ENCODE measurements at regions not wholly inside any gene's neighbourhood (a gene's known extent, or its start where the extent isn't known, plus 50 kb on each side); places are given as distances from the start of the nearest gene placed in this dataset.

DNA sequence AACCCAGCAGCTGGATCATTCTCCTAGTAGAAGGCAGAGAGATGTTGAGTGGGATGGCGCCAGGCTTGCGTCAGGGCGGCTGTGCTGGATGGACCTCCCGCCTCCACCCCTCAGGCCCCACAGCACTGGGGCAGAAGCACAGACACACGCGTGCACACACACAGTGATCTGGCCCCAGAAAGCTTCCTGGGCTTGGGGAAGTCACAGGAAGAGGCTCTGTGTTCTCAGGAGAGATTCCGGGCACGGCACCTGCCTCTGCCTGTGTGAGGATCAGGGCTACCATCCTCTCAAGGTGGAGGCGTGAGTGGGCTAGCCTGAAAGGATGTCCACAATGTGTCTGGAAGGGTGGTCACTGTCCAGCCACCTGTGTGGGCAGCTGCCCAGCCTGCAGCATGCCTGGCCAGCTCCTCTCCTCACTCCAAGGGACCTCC is 229.8 kb upstream of the HS6ST1 start:
- no peak for DNase-seq
- Mint-ChIP-seq H3K36me3 (ENCODE audit: low read depth) (no peaks in the 10 kb centered on the region), H3K27ac (no peak overlapping the region), H3K9me3 (no peaks in the 10 kb centered on the region), H3K27me3 (no peaks in the 10 kb centered on the region), H3K4me3 (no peak overlapping the region), H3K4me1 (no peaks in the 10 kb centered on the region)
- CTCF ChIA-PET: interaction anchor here (0.6 kb wide), 1 partner anchor 32 kb away, joined by 3 read pairs; no protein-coding TSS in a partner anchor
- POLR2A ChIA-PET: no interaction called here

DNA sequence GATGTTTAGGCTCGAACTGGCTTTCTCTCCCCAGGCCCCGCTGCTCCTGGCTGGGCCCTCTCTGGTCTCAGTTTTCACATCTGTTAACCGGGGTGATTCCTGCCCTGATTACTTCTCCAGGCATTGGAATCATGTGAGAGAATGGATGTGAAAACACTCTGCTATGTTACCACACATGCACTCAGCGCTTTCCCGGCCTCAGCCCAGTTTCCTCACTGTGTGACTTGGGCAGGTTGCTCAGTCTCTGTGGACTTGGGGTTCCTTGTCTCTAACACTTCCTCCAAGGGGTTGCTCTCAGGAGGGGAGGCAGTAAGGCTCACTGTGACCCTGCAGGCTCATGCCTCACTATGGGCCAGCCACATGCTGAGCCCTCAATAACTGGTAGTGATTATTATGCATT is 230.4 kb upstream of the HS6ST1 start:
- Mint-ChIP-seq H3K36me3 (ENCODE audit: low read depth) (no peaks in the 10 kb centered on the region), H3K27me3 (no peaks in the 10 kb centered on the region), H3K4me3 (no peak overlapping the region), H3K9me3 (no peaks in the 10 kb centered on the region), H3K4me1 (no peaks in the 10 kb centered on the region), H3K27ac (no peak overlapping the region)
- ChIA-PET CTCF (no interaction called here), POLR2A (no interaction called here)
- DNase-seq: no peak

DNA sequence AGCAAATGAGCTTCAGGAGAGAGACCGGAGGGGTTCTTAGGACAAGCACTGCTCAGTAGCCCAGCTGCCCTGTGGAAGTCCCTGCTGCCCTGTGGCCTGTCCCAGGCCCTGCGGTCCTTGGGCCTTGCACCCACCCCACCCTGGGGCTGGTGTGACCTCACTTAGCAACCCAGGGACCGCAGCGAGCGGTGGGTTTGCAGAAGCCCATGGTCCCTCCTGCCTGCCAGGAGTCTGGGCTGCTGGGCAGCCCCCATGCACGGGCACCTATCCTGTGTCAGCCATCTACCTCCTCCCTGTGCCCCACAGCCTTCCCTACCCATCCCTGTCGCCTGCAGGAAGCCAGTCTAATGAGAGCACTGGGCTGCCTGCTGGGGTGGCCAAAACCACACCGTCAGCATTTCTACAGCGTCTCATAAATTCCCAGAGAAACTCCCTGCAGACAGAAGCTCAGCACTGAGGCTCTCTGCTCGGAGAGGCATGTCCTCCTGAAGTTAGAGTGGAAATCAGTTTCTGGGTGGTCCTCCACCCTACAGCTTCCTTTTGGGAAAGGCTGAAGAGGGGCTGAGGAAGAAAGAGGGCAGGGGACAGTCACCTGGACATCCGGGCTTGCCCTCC is 231.1 kb upstream of the HS6ST1 start:
- Mint-ChIP-seq H3K4me3 (no peak overlapping the region), H3K4me1 (no peaks in the 10 kb centered on the region), H3K9me3 (no peaks in the 10 kb centered on the region), H3K27me3 (no peaks in the 10 kb centered on the region), H3K27ac (no peak overlapping the region), H3K36me3 (ENCODE audit: low read depth) (no peaks in the 10 kb centered on the region)
- POLR2A ChIA-PET: no interaction called here
- CTCF ChIA-PET: no interaction called here
- DNase-seq: no peak

DNA sequence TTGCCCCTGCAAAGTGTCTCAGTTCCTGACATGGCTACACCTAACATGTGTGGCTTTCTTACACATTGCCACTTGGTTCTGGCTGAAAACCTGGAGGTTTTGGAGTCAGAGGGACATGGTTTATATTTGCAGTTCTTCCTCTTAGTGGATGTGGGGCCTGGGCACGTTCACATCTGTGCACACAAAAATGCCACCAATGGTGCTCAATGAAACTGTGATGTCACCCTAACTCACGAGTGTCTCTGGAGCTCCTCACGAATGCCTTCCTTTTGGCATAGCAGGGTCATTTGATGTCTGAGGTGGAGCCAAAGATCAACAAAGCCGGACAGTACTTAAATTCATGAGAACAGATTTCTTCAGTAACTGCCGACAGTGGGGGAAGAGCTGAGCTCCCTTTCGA is 231.7 kb upstream of the HS6ST1 start:
- no peak overlapping the region for H3K27ac Mint-ChIP-seq
- no peaks in the 10 kb centered on the region for H3K9me3 Mint-ChIP-seq
- no peaks in the 10 kb centered on the region for H3K36me3 Mint-ChIP-seq (ENCODE audit: low read depth)
- no peaks in the 10 kb centered on the region for H3K27me3 Mint-ChIP-seq
- no peaks in the 10 kb centered on the region for H3K4me1 Mint-ChIP-seq
- DNase-seq: no peak
- CTCF ChIA-PET: no interaction called here
- no peak overlapping the region for H3K4me3 Mint-ChIP-seq
- POLR2A ChIA-PET: no interaction called here

DNA sequence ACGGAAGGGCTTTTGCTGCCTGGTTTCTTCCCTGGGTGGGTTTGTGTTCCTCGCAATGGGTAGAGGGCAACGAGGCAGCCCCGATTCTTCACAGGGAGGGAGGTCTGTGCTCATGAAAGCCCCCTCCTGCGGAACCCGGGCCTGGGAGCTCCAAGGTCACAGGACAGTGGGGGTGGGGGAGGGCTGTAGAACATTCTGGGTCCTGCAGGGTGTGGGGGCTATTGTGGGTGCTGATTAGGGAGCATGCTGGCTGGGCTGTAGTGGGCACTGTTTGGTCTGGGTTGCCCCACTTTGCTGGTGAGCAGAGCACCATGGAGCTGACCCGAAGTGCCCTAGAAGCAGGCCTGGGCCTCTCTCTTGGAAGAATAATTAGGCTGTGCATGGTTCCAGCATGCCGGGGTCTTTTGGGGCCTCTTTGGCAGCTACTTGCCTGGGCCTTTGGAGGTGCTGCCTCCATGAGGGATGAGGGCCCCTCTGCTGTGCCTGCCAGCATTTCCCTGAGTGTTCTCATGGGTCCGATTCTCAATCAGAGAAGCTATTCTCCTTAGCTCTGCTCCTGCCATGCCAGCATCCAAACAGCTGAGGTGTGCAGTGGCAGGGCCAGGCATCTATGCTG is 232.2 kb upstream of the HS6ST1 start:
- DNase-seq: no peak
- H3K36me3 Mint-ChIP-seq (ENCODE audit: low read depth): no peaks in the 10 kb centered on the region
- POLR2A ChIA-PET: no interaction called here

DNA sequence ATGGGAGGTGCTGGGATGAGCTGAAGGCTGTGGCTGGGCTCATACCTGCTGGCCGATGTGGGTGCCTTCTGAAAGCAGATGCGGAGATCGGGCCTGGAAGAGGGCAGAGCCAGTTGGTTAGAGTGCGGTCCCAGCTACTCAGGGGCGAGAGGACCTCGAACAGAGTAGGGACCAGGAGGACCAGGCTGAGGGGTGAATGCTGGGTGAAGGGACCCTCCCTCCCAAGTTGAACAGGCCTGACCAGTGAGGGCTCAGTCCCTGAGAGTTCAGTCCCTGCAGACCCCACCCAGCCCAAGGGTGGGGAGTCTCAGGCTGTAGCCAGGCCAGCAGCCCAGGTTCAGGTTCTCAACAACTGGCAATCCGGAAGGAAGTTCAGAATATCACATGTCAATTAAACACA is 232.8 kb upstream of the HS6ST1 start:
- no peaks in the 10 kb centered on the region for H3K27me3 Mint-ChIP-seq
- no peaks in the 10 kb centered on the region for H3K4me1 Mint-ChIP-seq
- ChIA-PET CTCF (no interaction called here), POLR2A (no interaction called here)
- DNase-seq: no peak
- H3K27ac Mint-ChIP-seq: no peak overlapping the region
- no peaks in the 10 kb centered on the region for H3K9me3 Mint-ChIP-seq
- H3K4me3 Mint-ChIP-seq: no peak overlapping the region
- H3K36me3 Mint-ChIP-seq (ENCODE audit: low read depth): no peaks in the 10 kb centered on the region

More for the DNA sequence above, 232.2 kb upstream of the HS6ST1 start:
- Mint-ChIP-seq H3K4me1 (no peaks in the 10 kb centered on the region), H3K27me3 (no peaks in the 10 kb centered on the region), H3K9me3 (no peaks in the 10 kb centered on the region), H3K4me3 (no peak overlapping the region), H3K27ac (no peak overlapping the region)
- CTCF ChIA-PET: no interaction called here

DNA sequence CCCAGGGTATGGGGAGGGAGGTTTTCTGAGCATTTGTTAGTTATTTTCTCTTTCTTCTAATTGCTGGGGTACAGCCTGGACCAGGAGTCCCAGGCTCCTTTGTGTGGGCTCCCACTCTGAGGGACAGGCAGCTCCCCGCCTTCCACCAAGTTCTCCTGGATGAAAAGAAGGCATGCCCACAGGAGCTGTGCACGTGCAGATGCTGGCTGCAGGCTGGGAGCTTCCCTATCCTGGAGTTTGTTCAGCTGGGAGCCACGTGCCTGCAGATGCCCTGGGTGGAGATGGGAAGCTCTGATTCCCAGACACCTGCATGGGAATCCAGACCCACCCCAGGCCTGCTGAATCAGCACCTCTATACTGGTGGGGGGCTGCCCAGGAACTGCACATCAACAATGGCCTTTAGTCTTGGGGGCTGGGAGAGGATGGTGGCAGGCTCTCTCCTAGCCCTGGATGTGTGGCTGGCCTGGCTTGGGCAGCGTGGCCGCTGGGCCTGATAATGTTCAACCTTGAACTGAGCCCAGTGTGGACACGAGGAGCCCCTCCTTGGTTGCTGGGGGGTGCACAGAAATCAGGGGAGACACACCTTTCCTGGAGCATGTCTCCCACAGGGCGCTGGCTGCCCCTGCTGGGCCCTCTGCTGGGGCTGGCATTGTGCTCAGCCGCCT is 233.6 kb upstream of the HS6ST1 start:
- Mint-ChIP-seq H3K4me3 (no peak overlapping the region), H3K4me1 (no peaks in the 10 kb centered on the region), H3K27ac (no peak overlapping the region), H3K27me3 (no peaks in the 10 kb centered on the region), H3K36me3 (ENCODE audit: low read depth) (no peaks in the 10 kb centered on the region), H3K9me3 (no peaks in the 10 kb centered on the region)
- no peak for DNase-seq
- POLR2A ChIA-PET: no interaction called here
- CTCF ChIA-PET: no interaction called here

DNA sequence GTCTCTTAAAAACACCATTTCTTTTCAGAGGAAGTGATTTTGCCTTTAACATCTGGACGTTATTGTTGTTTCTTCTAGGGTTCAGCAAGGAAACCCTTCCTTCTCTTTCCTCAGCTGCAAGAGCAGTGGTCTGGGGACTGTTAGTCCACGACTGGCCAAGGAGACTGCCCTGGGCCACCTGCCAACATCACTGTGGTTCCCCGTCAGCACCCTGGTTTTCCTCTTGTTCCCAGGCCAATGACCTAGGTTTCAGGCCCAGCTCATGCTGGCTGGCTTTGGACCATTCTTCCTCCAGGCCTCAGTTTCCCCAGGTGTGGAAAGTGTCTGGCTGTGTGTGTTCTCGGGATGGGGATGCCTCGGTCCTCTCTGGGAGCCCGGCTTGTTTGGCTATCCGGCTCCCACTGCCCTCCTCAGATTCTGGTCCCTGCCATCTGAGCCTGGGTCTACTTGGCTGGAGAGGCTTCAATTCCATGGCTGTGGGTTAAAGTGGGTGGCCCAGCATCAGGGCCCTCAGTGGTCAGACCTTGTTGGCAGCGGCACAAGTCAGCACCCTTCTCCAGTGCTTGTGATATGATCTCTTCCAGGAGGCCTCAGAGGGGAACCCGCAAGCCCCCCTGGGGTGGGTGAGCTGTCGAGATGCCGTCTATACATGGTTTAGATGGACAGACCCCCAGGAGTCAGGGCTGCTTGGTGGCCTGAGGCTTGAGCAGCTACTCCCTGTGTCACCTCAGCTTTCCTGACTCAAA is 234.3 kb upstream of the HS6ST1 start:
- Mint-ChIP-seq H3K9me3 (no peaks in the 10 kb centered on the region), H3K36me3 (ENCODE audit: low read depth) (no peaks in the 10 kb centered on the region), H3K27me3 (no peaks in the 10 kb centered on the region), H3K4me1 (no peaks in the 10 kb centered on the region), H3K27ac (no peak overlapping the region), H3K4me3 (no peak overlapping the region)
- no peak for DNase-seq
- CTCF ChIA-PET: no interaction called here
- POLR2A ChIA-PET: no interaction called here

DNA sequence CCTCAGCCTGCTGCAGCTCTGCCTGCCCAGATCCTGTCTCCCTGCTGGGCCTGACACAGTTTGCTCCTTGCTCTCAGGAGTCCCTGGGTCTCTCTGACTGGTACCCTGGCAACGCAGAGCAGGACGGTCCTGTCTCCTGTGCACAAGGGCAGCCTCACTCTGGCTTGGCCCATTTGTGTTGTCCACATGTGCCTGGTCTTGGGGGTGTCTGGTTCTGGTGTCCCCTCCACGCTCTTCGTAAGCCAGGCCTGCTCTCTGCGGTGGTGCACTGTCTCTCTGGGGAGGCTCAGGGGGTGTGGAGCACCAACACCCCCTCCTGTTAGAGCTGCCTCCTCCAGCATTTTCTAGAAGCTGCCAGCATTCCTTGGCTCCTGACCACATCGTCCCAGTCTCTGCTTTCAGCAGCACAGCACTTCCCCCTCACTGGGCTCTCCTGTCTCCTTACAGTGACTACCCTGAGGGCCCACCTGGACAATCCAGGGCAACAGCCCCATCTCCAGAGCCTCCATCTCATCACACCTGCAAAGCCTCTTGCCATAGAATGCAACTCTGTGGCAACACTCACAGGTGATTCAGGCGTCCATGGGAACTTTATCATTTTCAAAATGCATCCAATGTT is 235.6 kb upstream of the HS6ST1 start:
- Mint-ChIP-seq H3K27me3 (no peaks in the 10 kb centered on the region), H3K36me3 (ENCODE audit: low read depth) (no peaks in the 10 kb centered on the region), H3K27ac (no peak overlapping the region), H3K4me1 (no peaks in the 10 kb centered on the region), H3K9me3 (no peaks in the 10 kb centered on the region), H3K4me3 (no peak overlapping the region)
- no peak for DNase-seq
- CTCF ChIA-PET: no interaction called here
- POLR2A ChIA-PET: no interaction called here

DNA sequence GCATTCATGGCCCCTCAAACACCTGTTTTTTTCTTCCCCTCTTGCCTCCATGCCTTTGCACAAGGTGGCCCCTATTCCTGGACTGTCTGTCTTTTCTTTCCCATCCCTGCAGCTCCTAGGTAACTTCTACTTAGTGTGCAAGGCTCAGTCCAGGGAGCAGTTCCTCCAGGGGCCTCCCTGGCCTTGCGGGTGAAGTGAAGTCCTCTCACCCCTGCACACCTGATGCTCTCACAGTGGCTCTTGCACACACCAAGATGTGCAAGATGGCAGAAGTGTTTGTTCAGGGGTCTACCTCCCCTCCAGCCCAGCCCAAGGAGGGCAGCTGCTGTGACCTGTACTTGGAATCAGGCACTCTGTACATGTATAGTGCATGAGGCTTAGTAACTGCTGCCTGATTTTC is 236.8 kb upstream of the HS6ST1 start:
- no peak for DNase-seq
- no peak overlapping the region for H3K27ac Mint-ChIP-seq
- H3K36me3 Mint-ChIP-seq (ENCODE audit: low read depth): no peaks in the 10 kb centered on the region
- ChIA-PET CTCF (no interaction called here), POLR2A (no interaction called here)
- H3K4me1 Mint-ChIP-seq: no peaks in the 10 kb centered on the region
- no peaks in the 10 kb centered on the region for H3K27me3 Mint-ChIP-seq
- no peak overlapping the region for H3K4me3 Mint-ChIP-seq
- no peaks in the 10 kb centered on the region for H3K9me3 Mint-ChIP-seq

DNA sequence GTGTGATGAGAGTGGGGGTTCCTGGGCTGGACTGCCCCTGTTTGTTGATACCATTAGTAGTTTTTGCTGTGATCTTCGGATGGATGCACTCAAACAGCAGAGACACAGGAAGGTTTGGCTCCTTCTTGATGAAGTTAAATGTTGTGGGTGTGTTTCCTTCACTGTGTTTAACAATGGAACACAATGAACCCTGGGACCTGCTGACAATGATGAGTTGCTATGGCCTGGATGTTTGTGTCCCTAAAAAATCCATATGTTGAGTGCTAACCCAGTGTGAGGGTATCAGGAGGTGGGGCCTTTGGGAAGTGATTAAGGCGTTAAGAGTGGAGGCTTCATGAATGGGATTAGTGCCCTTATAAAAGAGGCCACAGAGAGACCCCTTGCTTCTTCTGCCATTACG is 237.4 kb upstream of the HS6ST1 start:
- Mint-ChIP-seq H3K4me1 (no peaks in the 10 kb centered on the region), H3K4me3 (no peak overlapping the region)

DNA sequence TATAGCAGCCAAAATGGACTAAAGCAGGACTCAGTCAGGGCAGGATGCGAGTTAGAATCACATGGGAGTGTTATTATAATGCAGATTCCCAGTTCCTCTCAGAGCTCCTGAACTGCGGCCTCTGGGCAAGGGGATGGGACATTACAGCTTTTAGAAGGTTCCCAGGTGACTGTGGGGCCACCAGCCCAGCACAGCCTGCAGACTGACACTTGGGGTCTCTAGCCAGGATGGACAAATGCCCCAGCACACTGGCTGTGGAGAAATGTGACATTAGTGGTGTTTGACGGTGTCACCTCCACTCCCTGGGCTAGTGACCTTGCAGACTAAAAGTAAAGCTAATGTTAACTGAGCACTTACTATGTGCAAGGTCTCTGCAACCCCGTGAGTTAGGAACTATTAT is 238.0 kb upstream of the HS6ST1 start:
- H3K27me3 Mint-ChIP-seq: no peaks in the 10 kb centered on the region
- no peaks in the 10 kb centered on the region for H3K4me1 Mint-ChIP-seq
- ChIA-PET POLR2A (no interaction called here), CTCF (no interaction called here)
- no peak overlapping the region for H3K27ac Mint-ChIP-seq
- H3K36me3 Mint-ChIP-seq (ENCODE audit: low read depth): no peaks in the 10 kb centered on the region
- H3K4me3 Mint-ChIP-seq: no peak overlapping the region
- DNase-seq: no peak
- H3K9me3 Mint-ChIP-seq: no peaks in the 10 kb centered on the region

More for the DNA sequence above, 237.4 kb upstream of the HS6ST1 start:
- H3K27me3 Mint-ChIP-seq: no peaks in the 10 kb centered on the region
- ChIA-PET POLR2A (no interaction called here), CTCF (no interaction called here)
- no peak overlapping the region for H3K27ac Mint-ChIP-seq
- DNase-seq: no peak
- no peaks in the 10 kb centered on the region for H3K9me3 Mint-ChIP-seq
- no peaks in the 10 kb centered on the region for H3K36me3 Mint-ChIP-seq (ENCODE audit: low read depth)

DNA sequence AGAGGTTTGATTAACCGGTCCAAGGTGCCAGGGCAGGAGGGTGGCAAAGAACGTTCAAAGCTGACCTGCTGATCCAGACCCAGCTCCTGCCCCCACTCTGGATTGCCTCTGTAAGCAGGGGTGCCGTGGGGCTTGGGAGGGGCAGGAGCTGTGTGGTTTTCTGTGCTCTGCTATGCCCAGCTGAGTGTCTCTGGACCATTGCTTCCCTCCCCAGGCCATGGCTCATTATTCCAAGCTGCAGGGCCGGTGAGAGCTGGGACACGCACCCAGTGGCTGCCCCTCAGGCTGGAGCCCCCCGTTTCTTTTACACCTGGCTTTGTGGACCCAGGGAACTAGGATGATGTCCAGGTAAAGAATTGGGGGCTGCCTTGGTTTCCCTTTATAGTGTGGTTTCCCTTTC is 238.4 kb upstream of the HS6ST1 start:
- H3K27me3 Mint-ChIP-seq: no peaks in the 10 kb centered on the region
- no peak for DNase-seq
- ChIA-PET CTCF (no interaction called here), POLR2A (no interaction called here)
- no peaks in the 10 kb centered on the region for H3K9me3 Mint-ChIP-seq
- no peak overlapping the region for H3K27ac Mint-ChIP-seq
- no peaks in the 10 kb centered on the region for H3K4me1 Mint-ChIP-seq
- H3K36me3 Mint-ChIP-seq (ENCODE audit: low read depth): no peaks in the 10 kb centered on the region
- no peak overlapping the region for H3K4me3 Mint-ChIP-seq
